ENCODE measurements at regions not wholly inside any gene's neighbourhood (a gene's known extent, or its start where the extent isn't known, plus 50 kb on each side); places are given as distances from the start of the nearest gene placed in this dataset.

DNA sequence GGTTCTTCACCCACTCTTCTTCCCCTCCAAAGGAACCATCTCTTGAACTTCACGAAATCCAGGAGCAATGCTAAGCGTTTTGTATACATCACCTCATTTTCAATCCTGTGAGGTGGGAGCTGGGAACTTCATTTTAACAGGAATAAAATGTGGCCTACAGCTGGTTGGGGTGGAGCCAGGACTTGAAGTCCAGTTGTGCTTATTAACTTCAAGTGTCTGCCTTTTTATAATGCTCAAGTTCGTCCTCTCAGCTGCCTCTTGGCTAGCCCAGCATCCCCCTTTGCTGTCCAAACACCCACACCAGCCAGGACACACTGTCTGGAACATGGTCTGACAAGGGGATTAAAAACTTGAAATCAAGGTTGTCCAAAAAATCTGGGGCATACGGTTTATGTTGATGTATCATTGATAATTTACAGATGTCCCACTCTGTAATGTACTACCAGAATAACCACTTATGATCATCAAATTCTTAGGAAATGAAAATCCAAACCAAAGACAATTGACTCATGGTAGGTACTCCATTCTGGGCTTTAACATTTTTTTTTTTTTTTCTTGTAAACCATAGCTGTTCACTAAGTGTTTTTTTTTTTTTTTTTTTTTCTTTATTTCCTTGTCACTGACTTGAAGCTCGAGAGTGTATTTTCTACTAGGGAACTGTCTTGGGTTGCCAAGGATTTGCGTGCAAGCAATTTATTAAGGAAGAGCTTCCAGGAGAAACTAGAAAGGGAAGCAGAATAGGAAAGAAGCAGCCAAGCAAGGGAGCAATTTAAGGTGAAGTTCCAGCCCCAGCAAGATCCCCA, 252.3 kb downstream of the EFCAB11 start:
- H2AFZ ChIP-seq (ENCODE audit: control insufficient read depth, low read depth, low read length) = peak overlapping the region; percentile 68
- H3K27ac ChIP-seq (ENCODE audit: control insufficient read depth, insufficient read depth) = no peak overlapping the region
- RAD21 ChIA-PET (ENCODE audit: unreplicated experiment) = interaction anchor here (0.9 kb wide), 1 partner anchor 292 kb away, joined by 3 read pairs; no protein-coding TSS in a partner anchor
- intact Hi-C loops (cut with micrococcal nuclease; ENCODE audit: unreplicated experiment) (no loop called here), in situ Hi-C loops (cut with MboI) (no loop called here)
- H4K20me1 ChIP-seq (ENCODE audit: control insufficient read depth, insufficient read depth) = no peaks in the 10 kb centered on the region
- no peaks in the 10 kb centered on the region for H3K79me2 ChIP-seq (ENCODE audit: control insufficient read depth, insufficient read depth, low read length)
- DNase-seq (ENCODE audit: low read depth, low spot score) (no peak), ATAC-seq (no peak), FAIRE-seq (no peak)
- no peaks in the 10 kb centered on the region for H3K36me3 ChIP-seq (ENCODE audit: control insufficient read depth in 2 of 2, insufficient read depth in 2 of 2, low read length in 1 of 2)
- SMC1A ChIA-PET (ENCODE audit: uncharacterized antibody, unreplicated experiment) = interaction anchor here (0.6 kb wide), 1 partner anchor 1057 kb away, joined by 3 read pairs; no protein-coding TSS in a partner anchor
- CTCF ChIA-PET = interaction anchor here (0.6 kb wide), 1 partner anchor 98 kb away, joined by 3 read pairs; no protein-coding TSS in a partner anchor
- H3K27me3 ChIP-seq (replicated peaks in 1 of 2; ENCODE audit: control insufficient read depth in 2 of 2, insufficient read depth in 2 of 2, low read length in 1 of 2) = no peaks in the 10 kb centered on the region
- H3K4me3 ChIP-seq = peak overlapping the region; percentile 50; the same call in 1 of the 2 replicates
- H3K9ac ChIP-seq (ENCODE audit: control insufficient read depth, insufficient read depth, low read length) = peak overlapping the region; percentile 2; the same call in 1 of the 2 replicates
- H3K9me3 ChIP-seq (replicated peaks; ENCODE audit: control insufficient read depth, insufficient read depth, low read length) = no peaks in the 10 kb centered on the region; the same call in 2 of the 3 replicates
- peak overlapping the region; percentile 86 for H3K4me2 ChIP-seq (ENCODE audit: control insufficient read depth, insufficient read depth)
- H3K4me1 ChIP-seq (ENCODE audit: control insufficient read depth, insufficient read depth, low read length) = no peaks in the 10 kb centered on the region; the same call in 1 of the 2 replicates
- WGBS (ENCODE audit: insufficient coverage, insufficient replicate concordance, low lambda C conversion rate, missing lambda C conversion rate) = 79% methylated on average over 6 of the region's 6 CpGs
- POLR2A ChIA-PET = interaction anchor here (0.6 to 0.8 kb wide), 3 partner anchors 21 to 316 kb away, joined by 3 to 4 read pairs (median 3); no protein-coding TSS in a partner anchor
- TF ChIP-seq IKZF2 (IDR thresholded peaks at IDR 0.05) = 0 out of 4 replicates have a peak, but pooled peaks of 1 of the 2 experiments have one; percentile 1
- TF ChIP-seq, protein P1, sequence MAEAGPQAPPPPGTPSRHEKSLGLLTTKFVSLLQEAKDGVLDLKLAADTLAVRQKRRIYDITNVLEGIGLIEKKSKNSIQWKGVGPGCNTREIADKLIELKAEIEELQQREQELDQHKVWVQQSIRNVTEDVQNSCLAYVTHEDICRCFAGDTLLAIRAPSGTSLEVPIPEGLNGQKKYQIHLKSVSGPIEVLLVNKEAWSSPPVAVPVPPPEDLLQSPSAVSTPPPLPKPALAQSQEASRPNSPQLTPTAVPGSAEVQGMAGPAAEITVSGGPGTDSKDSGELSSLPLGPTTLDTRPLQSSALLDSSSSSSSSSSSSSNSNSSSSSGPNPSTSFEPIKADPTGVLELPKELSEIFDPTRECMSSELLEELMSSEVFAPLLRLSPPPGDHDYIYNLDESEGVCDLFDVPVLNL (IDR thresholded peaks at IDR 0.05; ENCODE audit: low read depth, low read length) = no peak
- BruUV-seq (replicated peaks) = no TSS peak

All from GM12878 (cell line).